ENCODE measurements at regions not wholly inside any gene's neighbourhood (a gene's known extent, or its start where the extent isn't known, plus 50 kb on each side); places are given as distances from the start of the nearest gene placed in this dataset.

GRCh38 chr3:148319161-148319915, 378.4 kb upstream of the AGTR1 start:
- TF ChIP-seq CTCF (optimal IDR thresholded peaks at IDR 0.05 in 1 of 3, IDR thresholded peaks at IDR 0.05 in 1 of 3, conservative IDR thresholded peaks at IDR 0.05 in 1 of 3; ENCODE audit: extremely low read depth in 1 of 3, insufficient read depth in 2 of 3, low read length in 3 of 3) = no peak
- TF ChIP-seq EZH2 (IDR thresholded peaks at IDR 0.05; ENCODE audit: low read length) = no peak

All from keratinocyte (primary cell).